ENCODE measurements at regions not wholly inside any gene's neighbourhood (a gene's known extent, or its start where the extent isn't known, plus 50 kb on each side); places are given as distances from the start of the nearest gene placed in this dataset.

GRCh38 chr2:11102956-11103860 is 52.1 kb upstream of the SLC66A3 start:
- TF ChIP-seq CTCF (IDR thresholded peaks at IDR 0.05), result no peak
- TF ChIP-seq EZH2phosphoT487 (IDR thresholded peaks at IDR 0.05), result no peak
- TF ChIP-seq EZH2 (IDR thresholded peaks at IDR 0.05), result no peak

All from neural progenitor cell (in vitro differentiated cells).